T-helper 9 cell (primary cell): ENCODE measurements at regions not wholly inside any gene's neighbourhood (a gene's known extent, or its start where the extent isn't known, plus 50 kb on each side); places are given as distances from the start of the nearest gene placed in this dataset.

Experiments
- DNase-seq: peaks from one replicate; pipeline ENCODE4 v3.0.0-alpha.2; 2020

DNA sequence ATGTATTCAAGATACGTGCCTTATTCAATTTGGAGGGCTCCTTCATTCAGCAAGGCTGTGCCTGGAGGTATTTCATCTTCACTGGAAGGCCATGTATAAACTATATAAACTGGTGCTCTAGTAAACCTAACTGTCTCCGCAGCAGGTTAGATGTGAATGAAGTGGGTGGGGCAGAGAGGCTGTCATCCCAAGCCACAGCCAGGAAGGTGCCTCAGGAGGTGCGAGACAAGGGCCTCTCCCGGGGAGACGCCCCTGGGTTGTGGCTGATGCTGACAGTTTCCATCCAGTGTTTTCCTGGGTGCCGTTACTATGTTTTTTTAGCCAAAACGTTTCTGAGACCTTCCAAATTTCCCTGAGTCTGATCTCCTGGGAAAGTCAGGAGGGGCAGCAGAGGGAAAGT is 221.5 kb upstream of the RPL34 start:
- no peak for DNase-seq

DNA sequence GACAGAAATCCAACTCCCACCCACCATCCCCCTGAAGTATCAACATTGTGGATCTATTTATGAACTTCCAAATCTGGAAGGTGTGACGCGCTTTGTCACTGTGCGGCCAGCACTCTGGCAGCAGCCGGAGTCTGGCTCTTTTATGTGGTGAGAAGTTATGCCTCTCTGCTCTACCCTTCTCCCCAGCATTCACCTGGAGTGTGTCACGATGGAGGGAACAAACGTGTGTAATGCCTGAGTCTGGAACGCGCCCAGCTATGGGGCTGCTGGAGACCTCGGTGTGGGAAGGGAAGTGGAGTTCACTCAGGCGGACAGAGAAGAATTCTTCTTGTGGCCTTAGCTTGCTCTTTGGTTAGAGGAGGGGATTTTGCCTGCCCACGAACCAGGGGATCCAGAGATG is 222.1 kb upstream of the RPL34 start:
- DNase-seq, result no peak

DNA sequence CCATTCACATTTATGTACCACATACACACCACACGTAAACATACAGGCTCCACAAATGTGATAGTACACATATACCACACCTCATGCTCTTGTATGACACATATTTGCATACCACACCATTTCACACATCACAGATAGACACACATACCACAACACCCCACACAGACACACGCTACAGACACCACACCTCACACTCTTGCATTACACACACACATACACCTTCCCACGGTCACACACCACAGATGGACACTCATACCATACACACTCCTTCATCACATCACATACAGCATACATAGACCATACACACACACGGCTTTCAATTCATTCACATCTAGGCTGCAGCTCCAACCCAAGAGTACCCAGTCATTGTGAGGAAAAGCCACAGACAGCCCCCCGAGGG is 222.5 kb upstream of the RPL34 start:
- no peak for DNase-seq

GRCh38 chr4:108396900-108397497 is 223.4 kb upstream of the RPL34 start:
- no peak for DNase-seq

GRCh38 chr4:108395786-108396185 is 224.6 kb upstream of the RPL34 start:
- no peak for DNase-seq

DNA sequence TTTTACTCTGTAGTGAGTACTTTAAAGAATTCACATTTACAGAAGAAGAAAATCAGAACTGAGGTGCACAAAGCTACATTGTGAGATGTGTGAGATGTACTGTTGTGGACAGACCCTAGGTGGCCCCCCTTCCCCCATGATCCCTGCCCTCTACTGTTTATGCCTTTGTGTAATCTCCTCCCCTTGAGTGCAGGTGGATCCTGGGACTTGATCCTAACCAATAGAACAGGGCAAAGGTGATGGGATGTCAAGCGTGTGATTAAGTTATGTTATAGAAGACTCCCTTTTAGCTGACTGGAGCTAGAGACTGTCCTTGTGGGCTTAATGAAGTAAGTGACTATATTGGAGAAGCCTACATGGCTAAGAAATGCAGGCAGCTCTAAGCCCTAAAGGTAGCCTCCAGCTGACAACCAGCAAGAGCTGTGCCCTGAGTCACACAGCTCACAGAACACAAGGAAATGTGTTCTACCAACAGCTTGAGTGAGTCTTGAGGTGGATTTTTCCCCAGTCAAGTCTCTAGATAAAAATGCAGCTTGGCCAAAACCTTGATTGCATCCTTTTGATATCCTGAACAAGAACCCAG is 225.2 kb upstream of the LEF1 start:
- DNase-seq, result no peak

DNA sequence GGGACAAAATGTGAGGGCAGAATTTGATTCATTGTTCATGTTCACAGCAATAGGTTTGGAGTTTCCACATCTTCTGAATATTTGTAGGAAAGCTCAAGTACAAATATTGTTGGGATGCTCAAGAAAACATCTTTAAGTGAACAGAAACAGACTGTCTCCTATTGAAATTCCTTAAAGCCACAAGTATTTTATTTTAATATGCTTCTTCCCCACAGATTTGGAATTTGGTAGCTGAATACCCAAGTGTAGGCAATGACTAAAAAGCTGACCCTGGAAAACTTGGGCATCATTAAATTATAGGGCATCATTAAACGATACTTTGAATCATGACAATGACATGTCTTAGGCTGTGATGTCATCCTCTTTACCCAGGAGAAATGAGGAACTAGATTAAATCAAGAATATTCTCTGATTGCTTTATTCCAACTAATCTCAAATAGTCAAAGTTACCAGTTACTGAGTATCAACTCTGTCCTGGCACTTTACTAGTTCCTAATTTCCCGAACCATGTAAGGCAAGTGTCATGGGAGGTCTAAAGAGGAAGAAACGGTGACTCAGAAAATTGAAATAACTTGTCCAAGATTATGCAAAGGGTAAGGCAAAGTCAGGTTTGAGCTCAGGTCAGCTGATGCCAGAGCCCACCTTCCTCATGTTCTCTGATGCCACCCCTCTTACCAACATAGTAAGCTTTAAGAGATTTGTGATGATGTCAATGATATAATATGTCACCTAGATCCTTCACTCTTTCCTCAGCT is 223.1 kb upstream of the LEF1 start:
- DNase-seq, result no peak

- no peak for DNase-seq
Observed at GRCh38 chr4:108385076-108385475, 216.3 kb upstream of the LEF1 start.

DNA sequence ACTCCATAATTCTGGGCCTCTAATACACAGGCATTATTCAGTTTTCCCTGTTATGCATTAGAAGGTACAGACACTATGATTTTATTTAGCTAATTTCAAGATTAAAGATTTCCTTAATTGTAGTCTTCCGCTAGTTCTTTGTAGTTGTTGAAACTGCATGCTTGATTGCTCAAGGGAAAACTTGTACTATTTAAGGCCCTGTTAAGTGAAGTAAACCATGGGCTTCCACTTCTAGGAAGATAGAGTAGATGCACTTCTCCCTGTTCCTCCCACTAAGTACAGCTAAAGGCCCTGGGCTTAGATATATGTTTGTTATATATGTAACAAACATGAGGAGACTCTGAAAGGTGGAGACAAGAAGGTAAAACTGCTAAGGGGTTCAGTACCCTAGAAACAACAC is 215.8 kb upstream of the LEF1 start:
- DNase-seq, result no peak

DNA sequence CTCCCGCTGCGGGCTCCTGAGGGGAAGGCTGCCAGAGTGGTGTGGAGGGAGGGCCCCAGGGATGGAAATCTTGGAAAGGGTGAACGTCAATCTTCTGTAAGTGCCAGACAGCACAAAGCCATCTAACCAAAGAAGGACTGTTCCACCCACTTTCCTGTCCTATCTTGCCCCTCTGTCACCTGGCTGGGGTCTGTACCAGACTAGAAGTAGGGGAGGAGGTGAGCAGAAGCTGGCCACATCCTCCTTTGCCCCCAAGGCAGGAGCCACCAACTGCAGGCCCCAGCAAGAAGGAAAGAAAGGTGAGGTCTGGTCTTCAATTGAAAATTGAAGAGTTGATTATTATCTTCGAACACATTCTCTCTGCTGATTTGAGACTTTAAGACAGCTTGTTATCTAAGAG is 214.4 kb upstream of the LEF1 start:
- DNase-seq, result no peak

- DNase-seq, result no peak
Observed at GRCh38 chr4:108382751-108383150, 214.0 kb upstream of the LEF1 start.

DNA sequence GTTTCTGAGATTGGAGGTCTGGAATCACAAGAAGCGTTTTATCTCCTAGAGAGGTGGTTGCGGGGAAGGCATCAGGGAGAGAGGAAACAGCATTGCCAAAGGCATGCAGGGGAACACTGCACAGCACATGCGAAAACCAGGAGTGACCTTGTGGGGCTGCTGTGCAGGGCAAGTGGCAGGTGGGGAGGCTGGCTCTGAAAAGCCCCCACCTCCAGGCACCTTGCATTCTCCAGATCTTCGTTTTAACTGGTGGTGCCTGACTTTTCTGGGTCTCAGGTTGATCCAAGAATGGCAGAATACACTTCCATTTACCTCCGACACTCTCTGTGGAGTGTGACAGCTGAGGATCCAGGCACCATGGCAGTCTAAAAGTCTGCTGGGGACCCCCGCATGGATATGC is 209.4 kb upstream of the LEF1 start:
- DNase-seq, result no peak

- no peak for DNase-seq
Observed at GRCh38 chr4:108377021-108377420, 208.3 kb upstream of the LEF1 start.

GRCh38 chr4:108375434-108375833 is 206.7 kb upstream of the LEF1 start:
- DNase-seq, result no peak

- DNase-seq, result no peak
Observed at GRCh38 chr4:108372681-108373080, 203.9 kb upstream of the LEF1 start.

DNA sequence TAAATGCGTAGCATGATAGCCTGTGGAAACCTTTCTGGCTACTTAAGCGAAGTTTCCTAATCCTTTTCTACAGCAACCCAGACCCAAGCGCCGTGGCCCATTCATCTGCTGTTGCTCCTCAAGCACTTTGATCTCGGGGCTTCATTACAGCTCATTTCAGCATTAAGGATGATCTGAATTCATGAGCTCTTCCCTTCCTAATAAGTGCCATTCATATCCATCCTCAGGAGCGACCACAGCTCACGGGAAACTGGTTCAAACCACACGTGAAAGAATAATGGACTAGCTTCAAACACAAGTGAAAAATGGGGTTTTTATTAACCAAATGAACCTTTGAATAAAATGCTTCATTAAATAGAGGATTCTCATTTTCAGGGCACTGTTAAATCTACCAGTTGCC is 202.6 kb upstream of the LEF1 start:
- DNase-seq, result no peak

- no peak for DNase-seq
Observed at GRCh38 chr4:108370291-108371141, 201.8 kb upstream of the LEF1 start.

DNA sequence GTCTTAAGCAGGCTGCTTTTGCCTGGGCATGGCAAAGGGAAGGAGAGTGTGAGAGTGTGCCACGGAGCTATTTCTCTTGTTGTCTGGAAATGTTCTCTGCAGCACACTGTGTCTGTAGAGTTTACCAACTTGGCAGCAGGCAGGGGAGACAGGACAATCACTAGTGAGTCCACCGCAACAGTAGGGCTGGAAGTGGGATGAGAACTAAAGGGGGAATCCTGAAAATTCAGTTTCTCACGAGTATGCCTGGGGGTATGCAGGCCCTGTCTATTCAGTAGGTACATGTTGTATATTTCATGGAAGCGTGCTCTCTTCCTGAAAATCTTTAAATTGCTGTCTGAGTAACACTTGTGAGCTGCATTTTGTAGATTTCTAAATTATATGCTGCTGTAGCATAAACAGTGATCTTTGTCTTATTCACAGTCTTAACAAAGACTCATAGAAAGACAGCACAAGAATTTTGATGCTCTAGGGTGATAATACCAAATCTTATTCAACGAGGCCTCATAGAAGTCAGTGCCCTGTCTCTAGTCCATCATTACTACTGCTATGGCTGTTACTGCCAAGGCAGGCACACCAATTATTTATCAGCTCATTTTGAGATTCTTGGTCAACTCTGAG is 200.4 kb upstream of the LEF1 start:
- no peak for DNase-seq

DNA sequence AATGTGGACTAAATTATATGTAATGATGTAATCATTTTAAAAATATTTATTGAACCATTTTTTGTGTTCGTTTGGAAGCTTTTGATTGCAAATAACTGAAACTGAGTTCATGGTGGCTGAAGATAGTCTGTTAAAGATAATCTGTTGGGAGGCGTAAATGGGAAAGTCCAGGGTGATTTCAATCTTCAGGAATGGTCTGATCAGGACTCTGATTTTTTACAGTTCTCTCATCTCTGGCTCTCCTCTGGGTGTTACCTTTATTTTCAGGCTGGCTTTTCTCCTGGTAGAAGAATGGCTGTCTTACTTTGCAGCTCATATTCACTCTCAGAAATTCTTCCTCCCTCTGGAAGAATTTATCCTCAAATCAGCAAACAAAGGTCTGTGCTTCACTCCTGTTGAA is 199.0 kb upstream of the LEF1 start:
- no peak for DNase-seq

DNA sequence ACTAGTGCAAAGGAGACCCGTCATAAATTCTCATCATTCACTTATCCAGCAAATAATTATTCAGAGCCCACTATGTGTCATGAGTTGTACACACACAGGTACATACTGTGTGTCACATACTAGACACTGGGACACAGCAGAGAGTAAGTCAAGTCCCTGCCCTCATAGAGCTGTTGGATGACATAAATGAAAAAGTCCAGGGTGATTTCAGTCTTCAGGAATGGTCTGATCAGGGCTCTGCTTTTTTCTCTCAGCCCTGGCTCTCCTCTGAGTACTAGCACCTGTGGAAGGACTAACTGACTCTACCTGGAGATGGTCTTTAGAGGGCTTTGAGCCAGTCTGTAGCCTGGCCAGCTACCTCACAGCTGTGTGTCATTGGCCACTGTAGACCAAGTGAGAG is 198.0 kb upstream of the LEF1 start:
- DNase-seq, result no peak

GRCh38 chr4:108365551-108365950 is 196.8 kb upstream of the LEF1 start:
- no peak for DNase-seq

DNA sequence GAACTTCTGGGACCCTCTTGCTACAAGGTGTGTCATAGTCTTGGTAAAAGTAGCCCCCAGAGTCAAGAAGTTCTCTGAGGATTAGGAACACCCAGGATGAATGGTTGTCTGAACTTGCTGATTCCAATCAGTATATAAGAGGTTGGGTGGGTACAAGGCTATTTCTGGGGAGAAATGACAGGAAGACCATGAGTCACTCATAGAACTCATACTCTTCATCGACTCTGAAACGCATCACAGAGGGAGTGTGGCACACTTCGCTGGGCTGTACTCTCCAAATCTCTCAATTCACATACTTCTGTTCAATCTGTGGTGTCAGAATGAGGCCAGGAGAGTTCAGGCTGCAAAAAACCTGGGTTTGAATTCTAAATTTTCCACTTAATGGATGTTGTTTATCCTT is 193.2 kb upstream of the LEF1 start:
- DNase-seq, result no peak

DNA sequence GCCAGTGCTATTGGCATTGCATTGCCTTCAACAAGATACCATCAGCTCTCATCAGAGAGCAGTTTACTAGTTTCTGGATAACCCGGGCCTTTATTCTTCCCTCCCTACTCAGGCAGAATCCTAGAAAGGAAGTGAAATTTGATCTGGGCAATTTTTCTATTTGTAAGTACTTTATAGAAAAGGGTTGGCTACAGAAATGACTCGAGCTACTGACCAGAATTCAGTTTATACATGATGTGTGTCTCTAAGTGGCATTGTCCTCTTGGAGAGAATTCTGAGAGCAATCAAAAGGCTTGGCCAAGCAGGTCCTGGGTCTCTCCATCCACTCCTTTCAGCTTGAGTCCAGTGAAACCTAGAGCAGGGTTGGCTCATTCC is 192.7 kb upstream of the LEF1 start:
- no peak for DNase-seq
